HUDEP-2 (cell line): ENCODE measurements at regions not wholly inside any gene's neighbourhood (a gene's known extent, or its start where the extent isn't known, plus 50 kb on each side); places are given as distances from the start of the nearest gene placed in this dataset.

Experiments used
- DNase-seq, 76 experiments: peaks; one replicate each; lab custom pipeline; 2025; ENCODE audit not compliant: unreplicated experiment in 76 of 76; lab: John Stamatoyannopoulos, UW

GRCh38 chr3:106631373-106632108 is 745.7 kb upstream of the CCDC54 start:
- no peak for DNase-seq

GRCh38 chr3:106635271-106635670 is 742.0 kb upstream of the CCDC54 start:
- DNase-seq = no peak

- no peak for DNase-seq
Observed at GRCh38 chr3:106635826-106636225, 741.4 kb upstream of the CCDC54 start.

- no peak for DNase-seq
Observed at GRCh38 chr3:106640353-106640752, 736.9 kb upstream of the CCDC54 start.

- DNase-seq = no peak
Observed at GRCh38 chr3:106642161-106642560, 735.1 kb upstream of the CCDC54 start.

GRCh38 chr3:106643684-106644161 is 733.5 kb upstream of the CCDC54 start:
- no peak for DNase-seq

GRCh38 chr3:106673926-106674569 is 703.2 kb upstream of the CCDC54 start:
- DNase-seq = no peak

GRCh38 chr3:106675451-106675850 is 701.8 kb upstream of the CCDC54 start:
- DNase-seq = no peak

- no peak for DNase-seq
Observed at GRCh38 chr3:106678657-106679390, 698.4 kb upstream of the CCDC54 start.

- no peak for DNase-seq
Observed at GRCh38 chr3:106683953-106684620, 693.2 kb upstream of the CCDC54 start.

- DNase-seq = no peak
Observed at GRCh38 chr3:106685745-106686144, 691.5 kb upstream of the CCDC54 start.

GRCh38 chr3:106687905-106688304 is 689.3 kb upstream of the CCDC54 start:
- DNase-seq = no peak

GRCh38 chr3:106688464-106688863 is 688.8 kb upstream of the CCDC54 start:
- no peak for DNase-seq

- no peak for DNase-seq
Observed at GRCh38 chr3:106691476-106691875, 685.8 kb upstream of the CCDC54 start.

- no peak for DNase-seq
Observed at GRCh38 chr3:106692624-106693023, 684.6 kb upstream of the CCDC54 start.

GRCh38 chr3:106699122-106699521 is 678.1 kb upstream of the CCDC54 start:
- DNase-seq = no peak

GRCh38 chr3:106700981-106701380 is 676.3 kb upstream of the CCDC54 start:
- DNase-seq = no peak

GRCh38 chr3:106703524-106703923 is 673.7 kb upstream of the CCDC54 start:
- no peak for DNase-seq

- DNase-seq = no peak
Observed at GRCh38 chr3:106707347-106707746, 669.9 kb upstream of the CCDC54 start.

- DNase-seq = no peak
Observed at GRCh38 chr3:106710596-106710995, 666.6 kb upstream of the CCDC54 start.

- no peak for DNase-seq
Observed at GRCh38 chr3:106711650-106712049, 665.6 kb upstream of the CCDC54 start.
